Activated naive CD8-positive, alpha-beta T cell treated with anti-CD3 and anti-CD28 coated beads, Interleukin-2, amount 10 ng/mL, durations not matched to agents 7 days and 5 days (primary cell): ENCODE measurements at regions not wholly inside any gene's neighbourhood (a gene's known extent, or its start where the extent isn't known, plus 50 kb on each side); places are given as distances from the start of the nearest gene placed in this dataset.

Experiments used
- ATAC-seq: fragments of 150-1000 bp; cut with Tn5 transposase; one replicate; pipeline ENCODE4 v1.10.0; 2021; ENCODE audit warnings: low read depth, moderate library complexity
- POLR2A ChIA-PET: fragments of 350-600 bp; sonication (Branson Sonifier 250); formaldehyde crosslinking; loops from one replicate; lab custom pipeline; 2021; ENCODE audit warnings: antibody characterized with exemption; lab: Charles Lee
- DNase-seq: peaks from one replicate; pipeline ENCODE4 v3.0.0; 2021
- H3K27ac Mint-ChIP-seq: one replicate; pipeline ENCODE4 v1.8.0; 2022; ENCODE audit warnings: mild to moderate bottlenecking, mixed read lengths
- H3K27me3 Mint-ChIP-seq: one replicate; pipeline ENCODE4 v1.8.0; 2022; ENCODE audit warnings: mild to moderate bottlenecking, moderate library complexity, mixed read lengths
- H3K36me3 Mint-ChIP-seq: one replicate; pipeline ENCODE4 v1.8.0; 2021; ENCODE audit warnings: mild to moderate bottlenecking, mixed read lengths
- H3K4me1 Mint-ChIP-seq: one replicate; pipeline ENCODE4 v1.8.0; 2021; ENCODE audit warnings: mixed read lengths
- H3K4me3 Mint-ChIP-seq: one replicate; pipeline ENCODE4 v1.8.0; 2022; ENCODE audit warnings: mild to moderate bottlenecking, moderate library complexity, mixed read lengths
- H3K9me3 Mint-ChIP-seq: one replicate; pipeline ENCODE4 v1.8.0; 2021; ENCODE audit warnings: mixed read lengths

- H3K4me3 Mint-ChIP-seq, result no peak overlapping the region
- no peaks in the 10 kb centered on the region for H3K9me3 Mint-ChIP-seq
- DNase-seq (no peak), ATAC-seq (no peak)
- peaks cover 1% of the 10 kb centered on the region for H3K27me3 Mint-ChIP-seq
- POLR2A ChIA-PET, result no interaction called here
- H3K27ac Mint-ChIP-seq, result no peak overlapping the region
- H3K36me3 Mint-ChIP-seq, result no peaks in the 10 kb centered on the region
- H3K4me1 Mint-ChIP-seq, result no peaks in the 10 kb centered on the region
Observed at GRCh38 chrX:40832723-40833122, 97.4 kb upstream of the MED14 start.

GRCh38 chrX:40834225-40834624 is 98.9 kb upstream of the MED14 start:
- H3K36me3 Mint-ChIP-seq, result peaks cover 1% of the 10 kb centered on the region
- H3K9me3 Mint-ChIP-seq, result peaks cover 2% of the 10 kb centered on the region
- no peak overlapping the region for H3K4me3 Mint-ChIP-seq
- POLR2A ChIA-PET, result no interaction called here
- ATAC-seq (no peak), DNase-seq (no peak)
- H3K27ac Mint-ChIP-seq, result no peak overlapping the region
- H3K27me3 Mint-ChIP-seq, result peaks cover 3% of the 10 kb centered on the region
- no peaks in the 10 kb centered on the region for H3K4me1 Mint-ChIP-seq

- Mint-ChIP-seq H3K9me3 (peaks cover 7% of the 10 kb centered on the region), H3K27me3 (peaks cover 3% of the 10 kb centered on the region), H3K4me3 (no peak overlapping the region), H3K4me1 (no peaks in the 10 kb centered on the region), H3K27ac (no peak overlapping the region), H3K36me3 (peaks cover 1% of the 10 kb centered on the region)
- DNase-seq, result no peak
- no peak for ATAC-seq
- POLR2A ChIA-PET, result no interaction called here
Observed at GRCh38 chrX:40835526-40835925, 100.2 kb upstream of the MED14 start.

GRCh38 chrX:40843643-40844042 is 108.3 kb upstream of the MED14 start:
- Mint-ChIP-seq H3K36me3 (peaks cover 1% of the 10 kb centered on the region), H3K27ac (no peak overlapping the region), H3K9me3 (peaks cover 17% of the 10 kb centered on the region), H3K4me3 (no peak overlapping the region), H3K4me1 (no peaks in the 10 kb centered on the region), H3K27me3 (peaks cover 1% of the 10 kb centered on the region)
- ATAC-seq (no peak), DNase-seq (no peak)
- POLR2A ChIA-PET, result no interaction called here

- H3K27me3 Mint-ChIP-seq, result no peaks in the 10 kb centered on the region
- ATAC-seq, result no peak
- H3K27ac Mint-ChIP-seq, result no peak overlapping the region
- no peak overlapping the region for H3K4me3 Mint-ChIP-seq
- no peaks in the 10 kb centered on the region for H3K36me3 Mint-ChIP-seq
- peaks cover 17% of the 10 kb centered on the region for H3K9me3 Mint-ChIP-seq
- no peaks in the 10 kb centered on the region for H3K4me1 Mint-ChIP-seq
- DNase-seq, result no peak
- POLR2A ChIA-PET, result no interaction called here
Observed at GRCh38 chrX:40844471-40844870, 109.1 kb upstream of the MED14 start.

GRCh38 chrX:40845331-40845911 is 110.1 kb upstream of the MED14 start:
- no peaks in the 10 kb centered on the region for H3K36me3 Mint-ChIP-seq
- peaks cover 14% of the 10 kb centered on the region for H3K9me3 Mint-ChIP-seq
- ATAC-seq (no peak), DNase-seq (no peak)
- POLR2A ChIA-PET, result no interaction called here
- no peaks in the 10 kb centered on the region for H3K27me3 Mint-ChIP-seq
- H3K27ac Mint-ChIP-seq, result no peak overlapping the region
- no peak overlapping the region for H3K4me3 Mint-ChIP-seq
- no peaks in the 10 kb centered on the region for H3K4me1 Mint-ChIP-seq

- POLR2A ChIA-PET, result no interaction called here
- Mint-ChIP-seq H3K9me3 (peaks cover 3% of the 10 kb centered on the region), H3K27ac (no peak overlapping the region), H3K4me1 (peaks cover 4% of the 10 kb centered on the region), H3K27me3 (peaks cover 2% of the 10 kb centered on the region), H3K4me3 (no peak overlapping the region), H3K36me3 (no peaks in the 10 kb centered on the region)
- ATAC-seq (no peak), DNase-seq (no peak)
Observed at GRCh38 chrX:40849906-40850823, 114.8 kb upstream of the MED14 start.

GRCh38 chrX:40852586-40852985 is 117.2 kb upstream of the MED14 start:
- POLR2A ChIA-PET, result no interaction called here
- Mint-ChIP-seq H3K9me3 (peaks cover 3% of the 10 kb centered on the region), H3K4me1 (peaks cover 4% of the 10 kb centered on the region), H3K27ac (no peak overlapping the region), H3K36me3 (no peaks in the 10 kb centered on the region), H3K4me3 (no peak overlapping the region), H3K27me3 (peaks cover 2% of the 10 kb centered on the region)
- ATAC-seq, result no peak
- DNase-seq, result no peak

GRCh38 chrX:40853004-40853815 is 117.9 kb upstream of the MED14 start:
- ATAC-seq (no peak), DNase-seq (no peak)
- H3K4me3 Mint-ChIP-seq, result no peak overlapping the region
- peaks cover 3% of the 10 kb centered on the region for H3K9me3 Mint-ChIP-seq
- peaks cover 2% of the 10 kb centered on the region for H3K27me3 Mint-ChIP-seq
- H3K36me3 Mint-ChIP-seq, result no peaks in the 10 kb centered on the region
- POLR2A ChIA-PET, result no interaction called here
- peaks cover 4% of the 10 kb centered on the region for H3K4me1 Mint-ChIP-seq
- H3K27ac Mint-ChIP-seq, result no peak overlapping the region

- DNase-seq (no peak), ATAC-seq (no peak)
- H3K27ac Mint-ChIP-seq, result no peak overlapping the region
- peaks cover 4% of the 10 kb centered on the region for H3K4me1 Mint-ChIP-seq
- H3K9me3 Mint-ChIP-seq, result peaks cover 3% of the 10 kb centered on the region
- no peaks in the 10 kb centered on the region for H3K36me3 Mint-ChIP-seq
- H3K27me3 Mint-ChIP-seq, result peaks cover 2% of the 10 kb centered on the region
- no peak overlapping the region for H3K4me3 Mint-ChIP-seq
- POLR2A ChIA-PET, result no interaction called here
Observed at GRCh38 chrX:40853816-40854123, 118.4 kb upstream of the MED14 start.

- POLR2A ChIA-PET, result no interaction called here
Observed at GRCh38 chrX:40854242-40854641, 118.9 kb upstream of the MED14 start.

GRCh38 chrX:40855411-40855810 is 120.1 kb upstream of the MED14 start:
- Mint-ChIP-seq H3K4me3 (no peak overlapping the region), H3K27ac (no peak overlapping the region), H3K36me3 (no peaks in the 10 kb centered on the region), H3K4me1 (peaks cover 4% of the 10 kb centered on the region), H3K9me3 (no peaks in the 10 kb centered on the region), H3K27me3 (peaks cover 2% of the 10 kb centered on the region)
- POLR2A ChIA-PET, result no interaction called here
- ATAC-seq (no peak), DNase-seq (no peak)

More at GRCh38 chrX:40854242-40854641, 118.9 kb upstream of the MED14 start:
- Mint-ChIP-seq H3K4me3 (no peak overlapping the region), H3K27ac (no peak overlapping the region), H3K27me3 (peaks cover 2% of the 10 kb centered on the region), H3K36me3 (no peaks in the 10 kb centered on the region), H3K4me1 (peaks cover 4% of the 10 kb centered on the region), H3K9me3 (peaks cover 3% of the 10 kb centered on the region)
- no peak for ATAC-seq
- DNase-seq, result no peak

GRCh38 chrX:40855932-40856515 is 120.7 kb upstream of the MED14 start:
- Mint-ChIP-seq H3K27me3 (peaks cover 2% of the 10 kb centered on the region), H3K36me3 (no peaks in the 10 kb centered on the region), H3K4me1 (peaks cover 4% of the 10 kb centered on the region), H3K9me3 (no peaks in the 10 kb centered on the region), H3K27ac (no peak overlapping the region), H3K4me3 (no peak overlapping the region)
- DNase-seq (no peak), ATAC-seq (no peak)
- POLR2A ChIA-PET, result no interaction called here
